HL-60 (cell line): ENCODE measurements at regions not wholly inside any gene's neighbourhood (a gene's known extent, or its start where the extent isn't known, plus 50 kb on each side); places are given as distances from the start of the nearest gene placed in this dataset.
"Not testable (repeated sequence)": the region's sequence is repeated elsewhere in the genome, so short reads cannot be mapped to it uniquely, and the experiment has no call there.

ENCODE experiments used
- DNase-seq, 2 experiments: peaks; one replicate each; pipeline ENCODE4 v3.0.0-alpha.2; 2010 to 2020; ENCODE audit warnings: low read depth in 1 of 2, low spot score in 1 of 2
- H3K27ac ChIP-seq: fragments of 250-450 bp; sonication (Bioruptor Pico); replicated peaks from 2 replicates; pipeline ENCODE4 v1.5.1; 2020; ENCODE audit warnings: mild to moderate bottlenecking, moderate library complexity
- H3K27me3 ChIP-seq: fragments of 250-450 bp; sonication (Bioruptor Pico); 2 replicates; pipeline ENCODE4 v1.5.1; 2021; ENCODE audit warnings: mild to moderate bottlenecking, moderate library complexity; ENCODE audit not compliant: insufficient read depth, poor library complexity, severe bottlenecking
- H3K4me3 ChIP-seq: replicated peaks from 2 replicates; pipeline ENCODE4 v1.5.1; 2011; ENCODE audit warnings: mild to moderate bottlenecking, control low read depth, low read length; ENCODE audit not compliant: insufficient read depth
- CTCF ChIP-seq: IDR thresholded peaks from one replicate; pipeline ENCODE4 v1.5.1; 2011; ENCODE audit warnings: low read length, control low read depth, inconsistent platforms; ENCODE audit not compliant: insufficient read depth
- GABPA ChIP-seq: IDR thresholded peaks from 2 replicates; pipeline ENCODE4 v1.6.1; 2012; ENCODE audit warnings: low read depth
- POLR2AphosphoS5 ChIP-seq: IDR thresholded peaks from 2 replicates; pipeline ENCODE4 v1.6.1; 2012; ENCODE audit warnings: low read depth
- REST ChIP-seq: IDR thresholded peaks from 2 replicates; pipeline ENCODE4 v1.6.1; 2012; ENCODE audit warnings: low read depth; ENCODE audit not compliant: insufficient replicate concordance
- SPI1 ChIP-seq: IDR thresholded peaks from 2 replicates; pipeline ENCODE4 v1.6.1; 2012; ENCODE audit warnings: low read depth, mild to moderate bottlenecking, borderline replicate concordance

GRCh38 chr12:73009138-73009834, 737.1 kb downstream of the TRHDE start:
- not testable (repeated sequence) for H3K27ac ChIP-seq, H3K4me3 ChIP-seq, H3K27me3 ChIP-seq
- DNase-seq, result peak in 1 of 2 experiments; percentile 1
- peak; percentile 45; the same call in 1 of the 2 replicates for TF ChIP-seq SPI1

- TF ChIP-seq REST (no peak), CTCF (no peak), SPI1 (no peak), POLR2AphosphoS5 (no peak), GABPA (no peak)
- Histone ChIP-seq H3K4me3 (no peak overlapping the region), H3K27ac (no peak overlapping the region), H3K27me3 (no peaks in the 10 kb centered on the region)
- DNase-seq, result no peak
These were observed 745.8 kb downstream of the TRHDE start for GRCh38 chr12:73017981-73018380.

GRCh38 chr12:73053893-73054292, 781.7 kb downstream of the TRHDE start:
- no peak overlapping the region for H3K27ac ChIP-seq
- no peaks in the 10 kb centered on the region for H3K27me3 ChIP-seq
- no peak overlapping the region for H3K4me3 ChIP-seq
- no peak for DNase-seq
- no peak for TF ChIP-seq GABPA
- no peak for TF ChIP-seq SPI1
- no peak for TF ChIP-seq CTCF

DNA sequence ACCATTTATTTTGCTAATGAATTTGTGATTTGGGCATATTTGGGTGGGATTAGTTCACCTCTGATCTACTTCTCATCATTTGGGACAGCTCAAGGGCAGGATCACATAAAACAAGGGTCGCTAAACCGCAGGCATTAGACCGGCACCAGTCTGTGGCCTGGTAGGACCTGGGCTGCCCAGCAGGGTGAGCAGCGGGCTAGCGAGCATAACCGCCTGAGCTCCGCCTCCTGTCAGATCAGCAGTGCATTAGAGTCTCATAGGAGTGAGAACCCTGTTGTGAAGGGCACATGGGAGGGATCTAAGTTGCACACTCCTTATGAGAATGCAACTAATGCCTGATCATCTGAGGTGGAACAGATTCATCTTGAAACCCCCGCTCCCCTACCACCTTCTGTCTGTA, 785.3 kb downstream of the TRHDE start:
- H3K27ac ChIP-seq, result no peak overlapping the region
- no peak overlapping the region for H3K4me3 ChIP-seq
- no peaks in the 10 kb centered on the region for H3K27me3 ChIP-seq
- TF ChIP-seq CTCF (no peak), GABPA (no peak), REST (no peak), SPI1 (no peak)
- DNase-seq, result no peak
